ENCODE measurements at regions not wholly inside any gene's neighbourhood (a gene's known extent, or its start where the extent isn't known, plus 50 kb on each side); places are given as distances from the start of the nearest gene placed in this dataset.

- intact Hi-C loops (cut with micrococcal nuclease): no loop called here
- no TSS peak for BruUV-seq (replicated peaks)
- WGBS (ENCODE audit: insufficient coverage, low coverage, missing lambda C conversion rate): 0% methylated on average over 1 of the region's 1 CpG
These were observed 370.9 kb downstream of the COL12A1 start for GRCh38 chr6:74834967-74835366.

More at GRCh38 chr6:74834967-74835366, 370.9 kb downstream of the COL12A1 start:
- no peak overlapping the region for H2AFZ ChIP-seq (ENCODE audit: low read depth, low read length)
- H4K20me1 ChIP-seq (replicated peaks; ENCODE audit: control insufficient read depth, insufficient read depth, low read length): no peaks in the 10 kb centered on the region
- no peak overlapping the region for H3K4me3 ChIP-seq
- no peak for DNase-seq (ENCODE audit: extremely low read depth in 1 of 4, low spot score in 3 of 4)
- TF ChIP-seq RCOR1 (IDR thresholded peaks at IDR 0.05; ENCODE audit: borderline replicate concordance in 1 of 2, low read depth in 2 of 2, low read length in 2 of 2) (no peak), KDM1A (IDR thresholded peaks at IDR 0.05) (no peak), MAX (CRISPR knock-in tag; IDR thresholded peaks at IDR 0.05) (no peak), HBP1 (CRISPR knock-in tag; IDR thresholded peaks at IDR 0.05) (no peak), NR3C1 (CRISPR knock-in tag; IDR thresholded peaks at IDR 0.05) (no peak), CBFA2T2 (conservative IDR thresholded peaks at IDR 0.05) (no peak), HMG20B (CRISPR knock-in tag; IDR thresholded peaks at IDR 0.05) (no peak), PHF8 (IDR thresholded peaks at IDR 0.05; ENCODE audit: borderline replicate concordance, low read length) (no peak), IFI16 (CRISPR knock-in tag; IDR thresholded peaks at IDR 0.05) (no peak), THAP7 (CRISPR knock-in tag; IDR thresholded peaks at IDR 0.05) (no peak), ARID3A (IDR thresholded peaks at IDR 0.05; ENCODE audit: borderline replicate concordance, low read depth, low read length) (no peak), L3MBTL2 (IDR thresholded peaks at IDR 0.05) (no peak)
- H3K4me2 ChIP-seq (ENCODE audit: insufficient read depth, low read length): no peak overlapping the region
- H3K9me3 ChIP-seq (replicated peaks; ENCODE audit: control insufficient read depth, insufficient read depth, low read depth, low read length): no peaks in the 10 kb centered on the region
- H3K9ac ChIP-seq (ENCODE audit: insufficient read depth in 1 of 2, low read depth in 2 of 2, low read length in 2 of 2): no peak overlapping the region
- H3K9me1 ChIP-seq (ENCODE audit: control insufficient read depth, insufficient read depth, low read length): no peaks in the 10 kb centered on the region
- no peak for FAIRE-seq
- H3K27ac ChIP-seq (ENCODE audit: extremely low read depth, low read depth, low read length): no peak overlapping the region
- H3K79me2 ChIP-seq (ENCODE audit: control insufficient read depth, insufficient read depth, low read length): no peaks in the 10 kb centered on the region
- no peaks in the 10 kb centered on the region for H3K27me3 ChIP-seq (ENCODE audit: control insufficient read depth in 2 of 2, insufficient read depth in 2 of 2, low read length in 2 of 2)
- H3K36me3 ChIP-seq (ENCODE audit: control insufficient read depth, insufficient read depth, low read length): no peaks in the 10 kb centered on the region
- ChIA-PET CTCF (ENCODE audit: low intra/inter-chr PET ratio) (no interaction called here), POLR2A (no interaction called here)
- no peak for ATAC-seq
- in situ Hi-C loops (cut with MboI): no loop called here
- no peaks in the 10 kb centered on the region for H3K4me1 ChIP-seq (replicated peaks in 1 of 2; ENCODE audit: control insufficient read depth in 2 of 2, insufficient read depth in 2 of 2, low read length in 2 of 2)

Measured in K562 (cell line).